GM06990 (cell line): ENCODE measurements at regions not wholly inside any gene's neighbourhood (a gene's known extent, or its start where the extent isn't known, plus 50 kb on each side); places are given as distances from the start of the nearest gene placed in this dataset.

Experiments used
- DNase-seq: peaks from one replicate; pipeline ENCODE4 v3.0.0-alpha.2; 2011; ENCODE audit not compliant: insufficient read length; ENCODE audit errors: extremely low read depth
- H3K27me3 ChIP-seq: replicated peaks from 2 replicates; pipeline ENCODE4 v1.6.0; 2011; ENCODE audit warnings: low read length; ENCODE audit not compliant: control insufficient read depth, insufficient read depth
- H3K36me3 ChIP-seq: 2 replicates; pipeline ENCODE4 v1.5.1; 2011; ENCODE audit warnings: low read length; ENCODE audit not compliant: control insufficient read depth, insufficient read depth
- H3K4me3 ChIP-seq: replicated peaks from 2 replicates; pipeline ENCODE4 v1.5.1; 2011; ENCODE audit warnings: low read depth, mild to moderate bottlenecking, control low read depth, low read length
- CTCF ChIP-seq: IDR thresholded peaks from 2 replicates; pipeline ENCODE4 v1.5.1; 2011; ENCODE audit warnings: low read length, control low read depth, mild to moderate bottlenecking, inconsistent platforms; ENCODE audit not compliant: insufficient read depth, poor library complexity, severe bottlenecking

DNA sequence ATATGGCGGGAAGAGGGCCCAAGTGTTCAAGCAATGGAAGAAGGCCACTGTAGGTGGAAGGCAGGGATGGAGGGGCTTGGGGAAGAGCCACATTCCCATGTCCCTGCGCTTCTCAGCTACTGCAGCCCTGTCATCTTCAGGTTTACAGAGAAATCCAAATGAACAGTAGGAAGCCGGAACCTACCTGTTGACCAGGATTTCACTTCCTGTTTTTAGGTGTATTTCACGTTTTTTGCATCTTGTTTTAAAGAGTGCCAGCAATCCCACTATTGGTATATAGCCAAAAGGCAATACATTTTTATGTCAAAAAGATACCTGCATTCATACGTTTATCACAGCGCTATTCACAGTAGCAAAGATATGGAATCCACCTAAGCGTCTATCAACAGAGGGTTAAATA, 159.2 kb downstream of the SLC35B3 start:
- no peaks in the 10 kb centered on the region for H3K36me3 ChIP-seq
- TF ChIP-seq CTCF = no peak
- no peak for DNase-seq
- H3K27me3 ChIP-seq = no peaks in the 10 kb centered on the region; the same call in 1 of the 2 replicates
- no peak overlapping the region for H3K4me3 ChIP-seq

DNA sequence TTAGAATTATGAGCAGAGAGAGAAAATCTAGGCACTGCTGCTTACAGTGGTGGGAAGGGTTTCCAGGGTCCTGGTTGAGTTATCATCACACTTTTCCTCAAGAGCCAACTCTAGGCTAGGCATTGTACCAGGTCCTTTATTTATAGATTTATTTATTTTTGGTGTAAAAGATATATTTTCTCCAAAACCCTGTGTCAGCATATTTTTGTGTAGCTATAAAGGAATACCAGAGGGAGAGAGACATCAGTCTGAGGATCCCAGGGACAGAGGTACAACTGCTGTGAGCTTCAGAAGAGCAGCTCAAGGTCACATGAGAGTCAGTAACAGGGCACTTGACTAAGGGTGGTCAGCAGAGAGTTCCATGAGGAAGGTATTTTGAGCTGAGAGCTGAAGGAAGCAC, 159.7 kb downstream of the SLC35B3 start:
- TF ChIP-seq CTCF = no peak
- Histone ChIP-seq H3K4me3 (no peak overlapping the region), H3K36me3 (no peaks in the 10 kb centered on the region), H3K27me3 (no peaks in the 10 kb centered on the region; the same call in 1 of the 2 replicates)
- no peak for DNase-seq

GRCh38 chr6:8274226-8274625, 161.1 kb downstream of the SLC35B3 start:
- H3K27me3 ChIP-seq = no peaks in the 10 kb centered on the region; the same call in 1 of the 2 replicates
- DNase-seq = no peak
- TF ChIP-seq CTCF = no peak
- no peaks in the 10 kb centered on the region for H3K36me3 ChIP-seq
- H3K4me3 ChIP-seq = no peak overlapping the region

DNA sequence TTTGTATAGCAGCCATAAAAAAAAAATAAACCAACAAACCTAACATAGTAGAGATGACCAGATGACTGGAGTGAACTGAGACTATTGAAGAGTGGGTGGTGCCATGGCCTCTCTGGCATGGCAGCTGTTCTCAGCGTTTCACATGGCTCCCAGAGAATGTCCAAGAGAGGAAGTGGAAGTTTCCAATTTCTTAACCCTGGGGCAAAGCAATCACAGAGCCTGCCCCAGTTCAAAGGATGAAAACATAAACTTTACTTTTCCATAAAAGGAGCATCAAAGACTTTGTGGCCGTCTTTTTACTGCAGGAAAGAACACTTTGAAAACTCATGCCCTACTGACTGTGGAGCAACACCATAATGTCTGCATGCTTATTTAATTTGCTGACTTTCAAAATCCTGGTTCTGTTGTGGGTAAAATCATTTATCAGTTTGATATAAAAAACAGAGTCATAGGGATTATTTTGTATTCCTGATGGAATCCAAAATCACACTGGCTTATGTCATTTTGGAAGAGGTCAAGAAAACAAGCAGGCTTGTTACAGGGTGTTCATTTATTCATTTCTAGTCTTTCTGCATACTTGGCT, 165.4 kb downstream of the SLC35B3 start:
- H3K4me3 ChIP-seq = no peak overlapping the region

GRCh38 chr6:8269094-8269493, 166.3 kb downstream of the SLC35B3 start:
- Histone ChIP-seq H3K4me3 (no peak overlapping the region), H3K36me3 (no peaks in the 10 kb centered on the region), H3K27me3 (no peaks in the 10 kb centered on the region)
- no peak for TF ChIP-seq CTCF
- DNase-seq = no peak

More for the DNA sequence above, 165.4 kb downstream of the SLC35B3 start:
- no peak for DNase-seq
- Histone ChIP-seq H3K36me3 (no peaks in the 10 kb centered on the region), H3K27me3 (no peaks in the 10 kb centered on the region)
- TF ChIP-seq CTCF = no peak

DNA sequence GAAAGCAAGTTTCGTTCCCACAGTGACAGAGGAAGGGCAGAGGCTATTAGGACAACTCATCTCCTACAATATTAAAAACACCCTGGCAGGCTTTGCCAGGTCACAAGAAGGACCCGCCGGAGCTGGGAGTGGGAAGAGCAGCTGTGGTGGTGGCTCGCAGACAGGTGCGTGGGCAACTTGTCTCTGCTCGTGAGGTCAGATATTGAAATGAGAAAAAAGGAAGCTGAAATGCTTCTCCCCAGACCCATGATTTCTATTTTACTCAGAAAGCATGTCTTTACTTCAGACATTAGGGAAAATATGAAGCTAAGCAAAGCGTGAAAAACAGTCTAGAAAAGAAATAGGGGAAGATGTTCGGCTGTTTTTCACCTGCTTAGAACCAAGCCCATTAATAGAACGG, 166.3 kb upstream of the EEF1E1 start:
- no peak for DNase-seq
- no peak for TF ChIP-seq CTCF
- Histone ChIP-seq H3K36me3 (no peaks in the 10 kb centered on the region), H3K27me3 (no peaks in the 10 kb centered on the region), H3K4me3 (no peak overlapping the region)
